ENCODE measurements at regions not wholly inside any gene's neighbourhood (a gene's known extent, or its start where the extent isn't known, plus 50 kb on each side); places are given as distances from the start of the nearest gene placed in this dataset.

DNA sequence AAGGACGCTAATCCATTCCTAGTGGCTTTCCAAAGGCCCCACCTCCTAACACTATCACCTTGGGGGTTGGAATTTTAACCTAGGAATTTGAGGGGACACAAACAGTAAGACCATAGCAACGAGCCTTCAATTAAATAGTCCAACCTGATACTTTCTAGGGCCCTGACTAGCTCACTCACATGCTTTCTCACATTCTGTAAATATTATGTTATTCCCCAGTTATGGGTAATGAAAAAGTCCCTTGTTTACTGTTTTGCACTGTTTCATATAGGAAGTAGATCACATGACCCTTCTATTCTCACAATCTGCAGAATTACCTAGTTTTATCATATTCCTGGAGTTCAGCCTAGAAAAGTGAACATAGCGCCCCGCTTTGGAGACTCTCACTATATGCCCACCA, 1212.1 kb upstream of the ACVR2A start:
- no peak for TF ChIP-seq EZH2 (IDR thresholded peaks at IDR 0.05; ENCODE audit: low read depth, unreplicated experiment)
- TF ChIP-seq, protein P1, sequence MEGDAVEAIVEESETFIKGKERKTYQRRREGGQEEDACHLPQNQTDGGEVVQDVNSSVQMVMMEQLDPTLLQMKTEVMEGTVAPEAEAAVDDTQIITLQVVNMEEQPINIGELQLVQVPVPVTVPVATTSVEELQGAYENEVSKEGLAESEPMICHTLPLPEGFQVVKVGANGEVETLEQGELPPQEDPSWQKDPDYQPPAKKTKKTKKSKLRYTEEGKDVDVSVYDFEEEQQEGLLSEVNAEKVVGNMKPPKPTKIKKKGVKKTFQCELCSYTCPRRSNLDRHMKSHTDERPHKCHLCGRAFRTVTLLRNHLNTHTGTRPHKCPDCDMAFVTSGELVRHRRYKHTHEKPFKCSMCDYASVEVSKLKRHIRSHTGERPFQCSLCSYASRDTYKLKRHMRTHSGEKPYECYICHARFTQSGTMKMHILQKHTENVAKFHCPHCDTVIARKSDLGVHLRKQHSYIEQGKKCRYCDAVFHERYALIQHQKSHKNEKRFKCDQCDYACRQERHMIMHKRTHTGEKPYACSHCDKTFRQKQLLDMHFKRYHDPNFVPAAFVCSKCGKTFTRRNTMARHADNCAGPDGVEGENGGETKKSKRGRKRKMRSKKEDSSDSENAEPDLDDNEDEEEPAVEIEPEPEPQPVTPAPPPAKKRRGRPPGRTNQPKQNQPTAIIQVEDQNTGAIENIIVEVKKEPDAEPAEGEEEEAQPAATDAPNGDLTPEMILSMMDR (conservative IDR thresholded peaks at IDR 0.05; ENCODE audit: low read depth in 2 of 2) = no peak
- no peak for TF ChIP-seq EZH2phosphoT487 (IDR thresholded peaks at IDR 0.05; ENCODE audit: unreplicated experiment)
- TF ChIP-seq, protein P2, sequence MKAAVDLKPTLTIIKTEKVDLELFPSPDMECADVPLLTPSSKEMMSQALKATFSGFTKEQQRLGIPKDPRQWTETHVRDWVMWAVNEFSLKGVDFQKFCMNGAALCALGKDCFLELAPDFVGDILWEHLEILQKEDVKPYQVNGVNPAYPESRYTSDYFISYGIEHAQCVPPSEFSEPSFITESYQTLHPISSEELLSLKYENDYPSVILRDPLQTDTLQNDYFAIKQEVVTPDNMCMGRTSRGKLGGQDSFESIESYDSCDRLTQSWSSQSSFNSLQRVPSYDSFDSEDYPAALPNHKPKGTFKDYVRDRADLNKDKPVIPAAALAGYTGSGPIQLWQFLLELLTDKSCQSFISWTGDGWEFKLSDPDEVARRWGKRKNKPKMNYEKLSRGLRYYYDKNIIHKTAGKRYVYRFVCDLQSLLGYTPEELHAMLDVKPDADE (IDR thresholded peaks at IDR 0.05) = no peak
- no peak for TF ChIP-seq POLR2AphosphoS5 (IDR thresholded peaks at IDR 0.05; ENCODE audit: low read depth)

Measured in GM23338 (cell line).